HepG2 (cell line): ENCODE measurements at regions not wholly inside any gene's neighbourhood (a gene's known extent, or its start where the extent isn't known, plus 50 kb on each side); places are given as distances from the start of the nearest gene placed in this dataset.

ENCODE experiments used
- FOXA3 ChIP-seq: IDR thresholded peaks from 2 replicates; pipeline ENCODE4 v1.6.1; 2016; ENCODE audit warnings: missing genetic modification reagents, missing compliant biosample characterization
- FOXJ3 ChIP-seq: sonication (generic); formaldehyde crosslinking; IDR thresholded peaks from 2 replicates; pipeline ENCODE4 v1.4.0; 2020; ENCODE audit warnings: missing genetic modification reagents, mild to moderate bottlenecking, borderline replicate concordance
- GABPA ChIP-seq, 2 experiments: IDR thresholded peaks; 2 replicates each; pipeline ENCODE4 v1.6.1; 2011 to 2016; ENCODE audit warnings: low read depth in 2 of 2, low read length in 1 of 2, missing biosample characterization in 1 of 2, missing genetic modification characterization in 1 of 2
- MXI1 ChIP-seq: IDR thresholded peaks from 3 replicates; pipeline ENCODE4 v1.6.1; 2012; ENCODE audit warnings: low read depth, low read length, inconsistent platforms, borderline replicate concordance
- NR1H2 ChIP-seq: sonication (generic); formaldehyde crosslinking; IDR thresholded peaks from 2 replicates; pipeline ENCODE4 v1.8.1; 2022; ENCODE audit warnings: low read depth, missing genetic modification reagents, borderline replicate concordance
- PRDM10 ChIP-seq: sonication (generic); formaldehyde crosslinking; IDR thresholded peaks from 2 replicates; pipeline ENCODE4 v1.4.0; 2020; ENCODE audit warnings: low read depth, missing genetic modification reagents
- RFXANK ChIP-seq: IDR thresholded peaks from 2 replicates; pipeline ENCODE4 v1.6.1; 2016
- ZNF644 ChIP-seq: IDR thresholded peaks from 2 replicates; pipeline ENCODE4 v1.6.1; 2016; ENCODE audit warnings: low read depth
- TF ChIP-seq, protein P1 (sequence below), 2 experiments: fragments of 450-650 bp in 1 of 2; sonication (generic) in 1 of 2; formaldehyde crosslinking in 1 of 2; IDR thresholded peaks; 2 replicates each; pipeline versions ENCODE4 v1.6.1 to v1.8.0; 2016 to 2022; ENCODE audit warnings: antibody characterized with exemption in 1 of 2, mild to moderate bottlenecking in 1 of 2, missing genetic modification reagents in 1 of 2
- TF ChIP-seq, protein P2 (sequence below): sonication (generic); formaldehyde crosslinking; IDR thresholded peaks from 2 replicates; pipeline ENCODE4 v1.5.1; 2020; ENCODE audit warnings: mild to moderate bottlenecking, missing genetic modification reagents, borderline replicate concordance

DNA sequence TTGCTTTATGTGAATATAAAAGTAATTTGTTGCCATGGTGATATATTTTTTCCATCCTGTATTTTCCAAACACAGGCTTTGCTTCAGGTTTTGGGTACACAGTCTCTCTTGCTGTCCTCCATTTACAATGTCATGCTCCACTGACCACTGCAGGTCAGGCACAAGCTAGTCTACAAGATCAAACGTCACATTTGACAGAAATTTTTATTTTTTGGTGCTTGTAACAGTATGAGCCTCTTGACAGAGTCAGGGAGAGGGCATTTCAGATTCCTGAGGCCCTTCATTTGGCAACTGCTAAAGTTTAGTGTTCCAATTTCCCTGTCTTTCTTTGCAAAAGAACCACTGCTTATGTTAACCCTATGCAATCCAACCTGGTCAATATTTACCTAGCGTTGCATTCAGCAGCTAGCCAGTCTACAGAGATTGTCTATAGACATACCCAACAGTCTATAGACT is 175.0 kb downstream of the RFC3 start (continued):
- TF ChIP-seq, protein P1, sequence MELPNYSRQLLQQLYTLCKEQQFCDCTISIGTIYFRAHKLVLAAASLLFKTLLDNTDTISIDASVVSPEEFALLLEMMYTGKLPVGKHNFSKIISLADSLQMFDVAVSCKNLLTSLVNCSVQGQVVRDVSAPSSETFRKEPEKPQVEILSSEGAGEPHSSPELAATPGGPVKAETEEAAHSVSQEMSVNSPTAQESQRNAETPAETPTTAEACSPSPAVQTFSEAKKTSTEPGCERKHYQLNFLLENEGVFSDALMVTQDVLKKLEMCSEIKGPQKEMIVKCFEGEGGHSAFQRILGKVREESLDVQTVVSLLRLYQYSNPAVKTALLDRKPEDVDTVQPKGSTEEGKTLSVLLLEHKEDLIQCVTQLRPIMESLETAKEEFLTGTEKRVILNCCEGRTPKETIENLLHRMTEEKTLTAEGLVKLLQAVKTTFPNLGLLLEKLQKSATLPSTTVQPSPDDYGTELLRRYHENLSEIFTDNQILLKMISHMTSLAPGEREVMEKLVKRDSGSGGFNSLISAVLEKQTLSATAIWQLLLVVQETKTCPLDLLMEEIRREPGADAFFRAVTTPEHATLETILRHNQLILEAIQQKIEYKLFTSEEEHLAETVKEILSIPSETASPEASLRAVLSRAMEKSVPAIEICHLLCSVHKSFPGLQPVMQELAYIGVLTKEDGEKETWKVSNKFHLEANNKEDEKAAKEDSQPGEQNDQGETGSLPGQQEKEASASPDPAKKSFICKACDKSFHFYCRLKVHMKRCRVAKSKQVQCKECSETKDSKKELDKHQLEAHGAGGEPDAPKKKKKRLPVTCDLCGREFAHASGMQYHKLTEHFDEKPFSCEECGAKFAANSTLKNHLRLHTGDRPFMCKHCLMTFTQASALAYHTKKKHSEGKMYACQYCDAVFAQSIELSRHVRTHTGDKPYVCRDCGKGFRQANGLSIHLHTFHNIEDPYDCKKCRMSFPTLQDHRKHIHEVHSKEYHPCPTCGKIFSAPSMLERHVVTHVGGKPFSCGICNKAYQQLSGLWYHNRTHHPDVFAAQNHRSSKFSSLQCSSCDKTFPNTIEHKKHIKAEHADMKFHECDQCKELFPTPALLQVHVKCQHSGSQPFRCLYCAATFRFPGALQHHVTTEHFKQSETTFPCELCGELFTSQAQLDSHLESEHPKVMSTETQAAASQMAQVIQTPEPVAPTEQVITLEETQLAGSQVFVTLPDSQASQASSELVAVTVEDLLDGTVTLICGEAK (IDR thresholded peaks at IDR 0.05), result no peak
- TF ChIP-seq, protein P1 (CRISPR knock-in tag; IDR thresholded peaks at IDR 0.05), result no peak
- no peak for TF ChIP-seq NR1H2 (CRISPR knock-in tag)
- no peak for TF ChIP-seq GABPA (IDR thresholded peaks at IDR 0.05; ENCODE audit: low read depth, low read length)
- TF ChIP-seq GABPA (CRISPR knock-in tag; IDR thresholded peaks at IDR 0.05; ENCODE audit: low read depth), result no peak
- TF ChIP-seq ZNF644 (CRISPR knock-in tag), result peak; percentile 58; the same call in 1 of the 2 replicates
- no peak; the same call in 2 of the 3 replicates for TF ChIP-seq MXI1
- TF ChIP-seq PRDM10, result no peak
- peak; percentile 95 for TF ChIP-seq FOXA3
- peak; percentile 73; the same call in 1 of the 2 replicates for TF ChIP-seq FOXJ3 (CRISPR knock-in tag)
- TF ChIP-seq, protein P2, sequence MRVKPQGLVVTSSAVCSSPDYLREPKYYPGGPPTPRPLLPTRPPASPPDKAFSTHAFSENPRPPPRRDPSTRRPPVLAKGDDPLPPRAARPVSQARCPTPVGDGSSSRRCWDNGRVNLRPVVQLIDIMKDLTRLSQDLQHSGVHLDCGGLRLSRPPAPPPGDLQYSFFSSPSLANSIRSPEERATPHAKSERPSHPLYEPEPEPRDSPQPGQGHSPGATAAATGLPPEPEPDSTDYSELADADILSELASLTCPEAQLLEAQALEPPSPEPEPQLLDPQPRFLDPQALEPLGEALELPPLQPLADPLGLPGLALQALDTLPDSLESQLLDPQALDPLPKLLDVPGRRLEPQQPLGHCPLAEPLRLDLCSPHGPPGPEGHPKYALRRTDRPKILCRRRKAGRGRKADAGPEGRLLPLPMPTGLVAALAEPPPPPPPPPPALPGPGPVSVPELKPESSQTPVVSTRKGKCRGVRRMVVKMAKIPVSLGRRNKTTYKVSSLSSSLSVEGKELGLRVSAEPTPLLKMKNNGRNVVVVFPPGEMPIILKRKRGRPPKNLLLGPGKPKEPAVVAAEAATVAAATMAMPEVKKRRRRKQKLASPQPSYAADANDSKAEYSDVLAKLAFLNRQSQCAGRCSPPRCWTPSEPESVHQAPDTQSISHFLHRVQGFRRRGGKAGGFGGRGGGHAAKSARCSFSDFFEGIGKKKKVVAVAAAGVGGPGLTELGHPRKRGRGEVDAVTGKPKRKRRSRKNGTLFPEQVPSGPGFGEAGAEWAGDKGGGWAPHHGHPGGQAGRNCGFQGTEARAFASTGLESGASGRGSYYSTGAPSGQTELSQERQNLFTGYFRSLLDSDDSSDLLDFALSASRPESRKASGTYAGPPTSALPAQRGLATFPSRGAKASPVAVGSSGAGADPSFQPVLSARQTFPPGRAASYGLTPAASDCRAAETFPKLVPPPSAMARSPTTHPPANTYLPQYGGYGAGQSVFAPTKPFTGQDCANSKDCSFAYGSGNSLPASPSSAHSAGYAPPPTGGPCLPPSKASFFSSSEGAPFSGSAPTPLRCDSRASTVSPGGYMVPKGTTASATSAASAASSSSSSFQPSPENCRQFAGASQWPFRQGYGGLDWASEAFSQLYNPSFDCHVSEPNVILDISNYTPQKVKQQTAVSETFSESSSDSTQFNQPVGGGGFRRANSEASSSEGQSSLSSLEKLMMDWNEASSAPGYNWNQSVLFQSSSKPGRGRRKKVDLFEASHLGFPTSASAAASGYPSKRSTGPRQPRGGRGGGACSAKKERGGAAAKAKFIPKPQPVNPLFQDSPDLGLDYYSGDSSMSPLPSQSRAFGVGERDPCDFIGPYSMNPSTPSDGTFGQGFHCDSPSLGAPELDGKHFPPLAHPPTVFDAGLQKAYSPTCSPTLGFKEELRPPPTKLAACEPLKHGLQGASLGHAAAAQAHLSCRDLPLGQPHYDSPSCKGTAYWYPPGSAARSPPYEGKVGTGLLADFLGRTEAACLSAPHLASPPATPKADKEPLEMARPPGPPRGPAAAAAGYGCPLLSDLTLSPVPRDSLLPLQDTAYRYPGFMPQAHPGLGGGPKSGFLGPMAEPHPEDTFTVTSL (CRISPR knock-in tag), result peak; percentile 81; the same call in 1 of the 2 replicates
- 0 out of 2 replicates have a peak, but pooled peaks have one; percentile 49 for TF ChIP-seq RFXANK (CRISPR knock-in tag)
